NB4 (cell line): ENCODE measurements at regions not wholly inside any gene's neighbourhood (a gene's known extent, or its start where the extent isn't known, plus 50 kb on each side); places are given as distances from the start of the nearest gene placed in this dataset.

ENCODE experiments used
- CTCF ChIP-seq: IDR thresholded peaks from one replicate; pipeline ENCODE4 v1.5.1; 2012; ENCODE audit warnings: low read depth, low read length
- POLR2A ChIP-seq: IDR thresholded peaks from 2 replicates; pipeline ENCODE4 v1.6.1; 2011; ENCODE audit warnings: mild to moderate bottlenecking; ENCODE audit not compliant: insufficient read length; ENCODE audit errors: extremely low read depth

GRCh38 chr4:14518136-14518535 is 484.1 kb upstream of the CPEB2 start:
- no peak for TF ChIP-seq CTCF
- TF ChIP-seq POLR2A, result no peak
